Mesenchymal stem cell (in vitro differentiated cells and primary cell): ENCODE measurements at regions not wholly inside any gene's neighbourhood (a gene's known extent, or its start where the extent isn't known, plus 50 kb on each side); places are given as distances from the start of the nearest gene placed in this dataset.

Experiments
- DNase-seq: peaks from one replicate; pipeline ENCODE4 v3.0.0-alpha.2; 2013
- H2AFZ ChIP-seq: one replicate; pipeline ENCODE4 v1.6.1; 2013; ENCODE audit warnings: low read depth, mild to moderate bottlenecking, control low read depth, inconsistent platforms, low read length, moderate library complexity
- H2AK5ac ChIP-seq: 2 replicates; pipeline ENCODE4 v1.6.1; 2013; ENCODE audit warnings: low read length, moderate library complexity, mild to moderate bottlenecking, inconsistent platforms; ENCODE audit not compliant: severe bottlenecking
- H2BK120ac ChIP-seq: one replicate; pipeline ENCODE4 v1.6.1; 2013; ENCODE audit warnings: low read depth, mild to moderate bottlenecking, inconsistent platforms, low read length, moderate library complexity
- H2BK12ac ChIP-seq, 2 experiments: one replicate each; pipeline ENCODE4 v1.6.1; 2013; ENCODE audit warnings: inconsistent platforms in 2 of 2, low read length in 2 of 2, mild to moderate bottlenecking in 2 of 2, moderate library complexity in 2 of 2, control low read depth in 1 of 2
- H2BK15ac ChIP-seq: one replicate; pipeline ENCODE4 v1.6.1; 2013; ENCODE audit warnings: mild to moderate bottlenecking, low read depth, inconsistent platforms; ENCODE audit not compliant: poor library complexity, severe bottlenecking
- H2BK5ac ChIP-seq: 2 replicates; pipeline ENCODE4 v1.6.1; 2013; ENCODE audit warnings: low read depth, mild to moderate bottlenecking, low read length, control low read depth, inconsistent platforms; ENCODE audit not compliant: poor library complexity, severe bottlenecking
- H3K14ac ChIP-seq, 2 experiments: one replicate each; pipeline ENCODE4 v1.6.1; 2013; ENCODE audit warnings: inconsistent platforms in 2 of 2, low read length in 2 of 2, control low read depth in 1 of 2, mild to moderate bottlenecking in 1 of 2, moderate library complexity in 1 of 2
- H3K18ac ChIP-seq, 2 experiments: one replicate each; pipeline ENCODE4 v1.6.1; 2013; ENCODE audit warnings: inconsistent platforms in 2 of 2, low read length in 2 of 2, control low read depth in 1 of 2, low read depth in 1 of 2, mild to moderate bottlenecking in 1 of 2
- H3K23ac ChIP-seq, 2 experiments: one replicate each; pipeline ENCODE4 v1.6.1; 2013; ENCODE audit warnings: inconsistent platforms in 2 of 2, low read length in 2 of 2, mild to moderate bottlenecking in 2 of 2, moderate library complexity in 2 of 2, control low read depth in 1 of 2
- H3K27ac ChIP-seq: 2 replicates; pipeline ENCODE4 v1.5.1; 2013; ENCODE audit warnings: mild to moderate bottlenecking, moderate library complexity, low read length, control low read depth, inconsistent platforms; ENCODE audit not compliant: poor library complexity, severe bottlenecking
- H3K27me3 ChIP-seq, 2 experiments: 2 replicates each; pipeline versions ENCODE4 v1.6.1 to v1.7.0; 2013; ENCODE audit warnings: low read length in 2 of 2, mild to moderate bottlenecking in 2 of 2, moderate library complexity in 2 of 2, control low read depth in 1 of 2, inconsistent platforms in 1 of 2; ENCODE audit not compliant: control insufficient read depth in 1 of 2, insufficient read depth in 1 of 2
- H3K36me3 ChIP-seq, 2 experiments: 2 replicates each; pipeline versions ENCODE4 v1.6.1 to v1.7.0; 2013; ENCODE audit warnings: low read length in 2 of 2, control low read depth in 1 of 2, inconsistent platforms in 1 of 2, low read depth in 1 of 2, mild to moderate bottlenecking in 1 of 2; ENCODE audit not compliant: insufficient read depth in 2 of 2, control insufficient read depth in 1 of 2
- H3K4ac ChIP-seq, 2 experiments: one replicate each; pipeline ENCODE4 v1.6.1; 2013; ENCODE audit warnings: inconsistent platforms in 2 of 2, low read length in 2 of 2, mild to moderate bottlenecking in 2 of 2, moderate library complexity in 2 of 2, control low read depth in 1 of 2, low read depth in 1 of 2
- H3K4me1 ChIP-seq: 2 replicates; pipeline ENCODE4 v1.6.1; 2013; ENCODE audit warnings: low read depth, low read length, control low read depth; ENCODE audit not compliant: control insufficient read depth, insufficient read depth
- H3K4me2 ChIP-seq: 2 replicates; pipeline ENCODE4 v1.6.1; 2013; ENCODE audit warnings: low read length, mild to moderate bottlenecking, inconsistent platforms; ENCODE audit not compliant: poor library complexity, severe bottlenecking
- H3K4me3 ChIP-seq, 2 experiments: 2 replicates each; pipeline versions ENCODE4 v1.5.1 to v1.7.0; 2013; ENCODE audit warnings: low read length in 2 of 2, mild to moderate bottlenecking in 2 of 2, control low read depth in 1 of 2, low read depth in 1 of 2; ENCODE audit not compliant: insufficient read depth in 1 of 2
- H3K79me1 ChIP-seq: replicated peaks from 2 replicates; pipeline ENCODE4 v1.6.1; 2013; ENCODE audit warnings: mild to moderate bottlenecking, control low read depth, low read length, inconsistent platforms; ENCODE audit not compliant: poor library complexity, severe bottlenecking
- H3K9ac ChIP-seq: 2 replicates; pipeline ENCODE4 v1.7.0; 2013; ENCODE audit warnings: mild to moderate bottlenecking, low read length, moderate library complexity
- H3K9me3 ChIP-seq: 2 replicates; pipeline ENCODE4 v1.7.0; 2013; ENCODE audit warnings: mild to moderate bottlenecking, low read length; ENCODE audit not compliant: control insufficient read depth
- H4K8ac ChIP-seq: one replicate; pipeline ENCODE4 v1.6.1; 2013; ENCODE audit warnings: inconsistent platforms, mild to moderate bottlenecking, low read length, moderate library complexity
- H4K91ac ChIP-seq: one replicate; pipeline ENCODE4 v1.6.1; 2013; ENCODE audit warnings: mild to moderate bottlenecking, low read length, inconsistent platforms
- whole genome bisulfite sequencing: methylation state at CpG from one replicate; pipeline ENCODE4 v1.1.7; 2013; ENCODE audit warnings: mixed read lengths; 5-methylcytosine and 5-hydroxymethylcytosine counted together

DNA sequence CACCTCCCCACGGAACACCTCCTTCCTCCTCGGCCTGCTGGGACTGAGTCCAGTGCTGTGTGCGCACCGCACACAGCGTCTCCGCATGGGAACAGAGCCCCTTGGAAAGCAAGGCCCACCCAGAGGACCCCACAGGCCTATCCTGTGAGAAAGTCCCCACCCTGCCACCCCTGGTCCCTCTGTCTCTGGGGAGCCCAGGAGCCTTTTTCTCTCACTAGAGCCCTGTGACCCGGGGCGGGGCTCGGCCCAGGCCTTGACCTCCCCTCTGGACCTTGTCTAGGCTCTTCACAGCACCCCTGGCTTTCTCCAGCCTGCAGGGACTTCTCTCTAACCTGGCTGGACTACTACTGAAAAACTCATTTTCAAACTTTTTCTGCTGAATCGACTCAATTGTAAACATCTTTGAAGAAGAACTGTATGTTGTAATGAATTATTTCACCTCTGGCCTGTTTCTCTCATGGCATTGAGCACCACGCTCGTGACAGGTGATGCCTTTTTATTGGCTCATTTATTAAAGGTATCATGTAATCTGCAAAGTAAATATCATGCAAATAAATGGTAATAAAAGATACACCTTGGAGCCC, 89.2 kb downstream of the IRX1 start:
- H3K18ac ChIP-seq: no peak overlapping the region
- no peaks in the 10 kb centered on the region for H3K9me3 ChIP-seq
- no peaks in the 10 kb centered on the region for H3K79me1 ChIP-seq
- H2AK5ac ChIP-seq: no peak overlapping the region
- no peak overlapping the region for H2BK120ac ChIP-seq
- H3K4me3 ChIP-seq: no peak overlapping the region
- no peak overlapping the region for H2BK5ac ChIP-seq
- H3K14ac ChIP-seq: no peak overlapping the region
- no peaks in the 10 kb centered on the region for H3K4me1 ChIP-seq
- H2BK12ac ChIP-seq: no peak overlapping the region
- H3K23ac ChIP-seq: no peak overlapping the region
- no peak overlapping the region for H3K4me2 ChIP-seq
- H3K4ac ChIP-seq: no peak overlapping the region
- no peak overlapping the region for H2AFZ ChIP-seq
- 93% methylated on average over 9 of the region's 12 CpGs for WGBS
- no peaks in the 10 kb centered on the region for H3K27me3 ChIP-seq
- H3K9ac ChIP-seq: no peak overlapping the region
- DNase-seq: no peak
- H4K91ac ChIP-seq: no peak overlapping the region
- H3K36me3 ChIP-seq: no peaks in the 10 kb centered on the region
- H4K8ac ChIP-seq: no peak overlapping the region
- H2BK15ac ChIP-seq: no peak overlapping the region
- H3K27ac ChIP-seq: no peak overlapping the region

DNA sequence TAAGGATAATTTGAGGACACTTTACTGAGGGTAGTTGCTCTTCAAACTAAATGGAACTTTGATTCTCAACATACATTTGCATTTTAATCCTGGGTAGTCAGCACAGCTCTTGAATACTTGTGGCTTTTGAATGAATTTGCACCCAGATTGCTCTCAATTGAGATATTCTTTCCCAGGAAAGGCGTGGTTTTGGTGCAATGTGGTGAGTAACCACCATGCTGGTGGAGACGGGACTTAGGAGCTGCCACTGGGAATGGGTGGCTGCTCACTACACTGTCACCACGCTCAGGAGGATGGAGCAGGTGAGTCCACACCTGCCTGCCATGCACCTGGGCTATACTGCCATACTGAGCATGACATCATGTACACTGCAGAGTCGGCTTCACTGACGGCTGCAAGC, 99.2 kb downstream of the IRX1 start:
- Histone ChIP-seq H3K27me3 (no peaks in the 10 kb centered on the region), H4K8ac (no peak overlapping the region), H3K4me3 (no peak overlapping the region), H3K23ac (no peak overlapping the region), H3K14ac (no peak overlapping the region), H3K36me3 (no peaks in the 10 kb centered on the region), H3K9me3 (peaks cover 3% of the 10 kb centered on the region), H3K27ac (no peak overlapping the region), H4K91ac (no peak overlapping the region), H3K18ac (no peak overlapping the region), H2AFZ (no peak overlapping the region), H2BK15ac (no peak overlapping the region), H2AK5ac (no peak overlapping the region), H3K4ac (no peak overlapping the region), H3K4me1 (no peaks in the 10 kb centered on the region), H3K79me1 (no peaks in the 10 kb centered on the region), H2BK12ac (no peak overlapping the region), H3K9ac (no peak overlapping the region), H2BK5ac (no peak overlapping the region), H2BK120ac (no peak overlapping the region), H3K4me2 (no peak overlapping the region)
- DNase-seq: no peak
- WGBS: 58% methylated on average over 5 of the region's 5 CpGs

DNA sequence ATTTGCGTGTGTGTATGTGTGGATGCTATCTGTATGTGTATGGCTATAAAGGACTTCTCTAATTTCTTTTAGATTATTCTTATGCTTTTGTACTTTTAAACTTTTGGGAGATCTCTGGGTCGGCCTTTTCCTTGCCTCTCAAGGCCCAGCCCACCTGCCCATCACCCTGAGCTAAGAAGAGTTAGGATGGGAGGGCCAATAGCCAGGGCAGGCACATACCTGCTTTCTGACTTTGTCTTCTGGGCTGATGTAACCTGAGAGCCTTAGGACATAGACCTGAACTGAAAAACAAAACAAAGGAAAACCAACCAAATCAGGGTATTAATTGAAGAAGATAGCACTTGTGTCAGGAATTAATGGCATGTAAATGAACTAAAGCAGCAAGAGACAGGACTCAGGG, 100.2 kb downstream of the IRX1 start:
- Histone ChIP-seq H4K91ac (no peak overlapping the region), H3K79me1 (no peaks in the 10 kb centered on the region), H2BK120ac (no peak overlapping the region), H3K18ac (no peak overlapping the region), H3K27ac (no peak overlapping the region), H2BK12ac (no peak overlapping the region), H3K23ac (no peak overlapping the region), H2AFZ (no peak overlapping the region), H4K8ac (no peak overlapping the region), H2BK5ac (no peak overlapping the region), H2BK15ac (no peak overlapping the region), H3K4me3 (no peak overlapping the region), H3K14ac (no peak overlapping the region), H3K4ac (no peak overlapping the region), H2AK5ac (no peak overlapping the region), H3K36me3 (no peaks in the 10 kb centered on the region), H3K27me3 (no peaks in the 10 kb centered on the region), H3K9me3 (peaks cover 3% of the 10 kb centered on the region), H3K4me1 (no peaks in the 10 kb centered on the region), H3K9ac (no peak overlapping the region), H3K4me2 (no peak overlapping the region)
- WGBS: 80% methylated on average over 2 of the region's 2 CpGs
- DNase-seq: no peak

DNA sequence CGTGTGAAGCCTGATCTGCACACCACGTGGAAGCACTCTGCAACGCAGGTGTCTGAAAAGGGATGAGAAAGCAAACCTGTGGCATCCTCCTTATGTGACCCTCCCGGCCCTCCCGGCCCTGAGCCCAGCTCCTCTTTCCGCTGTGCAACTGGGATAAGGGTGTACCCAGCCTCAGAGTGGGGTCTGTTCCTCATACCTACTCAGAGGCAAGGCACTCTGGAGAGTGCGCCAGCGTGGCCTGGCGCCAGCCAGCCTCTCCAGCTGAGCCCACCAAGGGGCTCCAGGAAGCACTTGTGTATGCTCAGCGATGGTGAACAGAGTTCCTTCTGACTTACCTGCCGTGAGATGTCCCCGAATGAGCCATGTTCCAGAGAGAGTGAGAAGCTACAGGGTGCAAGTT, 102.8 kb downstream of the IRX1 start:
- no peak overlapping the region for H3K4me3 ChIP-seq
- no peak overlapping the region for H2BK12ac ChIP-seq
- no peak overlapping the region for H3K18ac ChIP-seq
- peaks cover 1% of the 10 kb centered on the region for H3K9me3 ChIP-seq
- H3K4ac ChIP-seq: no peak overlapping the region
- H4K8ac ChIP-seq: no peak overlapping the region
- WGBS: 80% methylated on average over 12 of the region's 12 CpGs
- no peak overlapping the region for H4K91ac ChIP-seq
- no peak overlapping the region for H2BK5ac ChIP-seq
- H3K27ac ChIP-seq: no peak overlapping the region
- H2AFZ ChIP-seq: no peak overlapping the region
- H3K27me3 ChIP-seq: no peaks in the 10 kb centered on the region
- H3K4me1 ChIP-seq: no peaks in the 10 kb centered on the region
- H3K14ac ChIP-seq: no peak overlapping the region
- no peak overlapping the region for H3K4me2 ChIP-seq
- no peaks in the 10 kb centered on the region for H3K36me3 ChIP-seq
- H3K79me1 ChIP-seq: no peaks in the 10 kb centered on the region
- H2BK15ac ChIP-seq: no peak overlapping the region
- no peak overlapping the region for H2BK120ac ChIP-seq
- H3K9ac ChIP-seq: no peak overlapping the region
- no peak overlapping the region for H3K23ac ChIP-seq
- DNase-seq: no peak
- H2AK5ac ChIP-seq: no peak overlapping the region
